Kidney glomerular epithelial cell (primary cell): ENCODE measurements at regions not wholly inside any gene's neighbourhood (a gene's known extent, or its start where the extent isn't known, plus 50 kb on each side); places are given as distances from the start of the nearest gene placed in this dataset.

Experiments used
- DNase-seq: peaks from one replicate; lab custom pipeline; 2025; lab: John Stamatoyannopoulos, UW

DNA sequence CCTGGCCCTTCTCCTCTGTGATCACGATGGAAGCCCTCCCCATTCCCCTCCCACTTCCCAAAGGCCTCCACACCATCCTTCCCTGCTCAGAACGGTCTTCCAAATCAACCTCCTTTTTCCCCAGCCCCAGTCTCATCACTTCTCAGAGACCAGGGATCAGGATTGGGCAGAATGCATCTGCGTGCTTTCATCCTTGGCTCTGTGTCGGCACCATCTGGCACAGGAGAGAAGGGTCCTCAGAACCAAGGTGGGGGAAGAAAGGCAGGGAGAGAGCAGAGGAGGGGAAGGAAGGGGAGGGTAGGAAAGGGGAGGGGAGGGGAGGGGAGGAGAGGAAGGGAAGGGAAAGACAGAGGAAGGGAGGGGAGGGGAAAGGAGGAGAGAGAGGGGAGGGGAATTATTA, 52.4 kb upstream of the FICD start:
- no peak for DNase-seq

DNA sequence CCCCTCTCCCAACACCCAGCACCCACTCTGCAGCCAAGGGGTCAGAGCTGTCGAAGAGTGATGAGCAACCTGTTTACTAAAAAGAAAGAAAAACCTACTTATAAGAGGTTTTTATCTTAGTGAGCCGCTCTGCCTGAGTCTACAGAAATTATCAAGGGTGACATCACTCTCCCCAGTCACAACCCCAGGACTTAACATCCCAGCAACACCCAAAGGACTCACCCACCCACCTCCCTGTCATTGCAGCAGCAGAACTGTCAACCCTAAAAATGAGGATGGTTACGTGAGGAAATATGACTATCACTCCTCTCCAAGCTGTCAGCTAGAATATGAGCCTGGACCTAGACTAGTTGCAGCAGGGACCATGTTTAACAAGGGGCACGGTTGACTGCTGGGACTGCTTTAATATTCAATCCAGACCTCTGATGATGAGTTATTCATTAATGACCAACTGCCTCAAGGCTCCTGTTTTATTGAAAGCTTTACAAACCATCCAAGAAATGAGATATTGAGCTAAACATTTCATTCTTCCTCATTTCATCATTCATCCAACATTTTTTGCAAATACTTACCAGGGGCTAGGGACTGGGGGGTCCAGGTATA, 53.9 kb upstream of the FICD start:
- peak; percentile 39 for DNase-seq

DNA sequence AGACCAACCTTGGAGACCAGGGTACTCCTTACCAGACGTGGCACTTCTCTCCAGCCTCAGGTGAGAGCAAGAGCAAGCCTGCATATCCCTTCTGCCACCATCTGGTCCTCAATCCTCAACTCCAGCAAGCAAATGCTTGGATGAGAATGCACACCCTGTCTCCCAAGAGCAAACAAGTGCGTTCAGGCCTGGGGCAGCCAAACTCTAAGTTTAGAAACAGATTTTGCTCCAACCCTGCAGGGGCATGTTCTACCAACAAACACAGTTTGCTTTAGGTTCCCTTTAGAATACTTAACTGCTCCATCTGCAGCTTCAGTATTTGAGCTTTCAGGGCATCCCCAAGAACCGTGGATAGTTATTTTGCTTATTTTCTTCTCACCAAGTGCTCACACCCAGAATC, 55.9 kb upstream of the FICD start:
- no peak for DNase-seq

DNA sequence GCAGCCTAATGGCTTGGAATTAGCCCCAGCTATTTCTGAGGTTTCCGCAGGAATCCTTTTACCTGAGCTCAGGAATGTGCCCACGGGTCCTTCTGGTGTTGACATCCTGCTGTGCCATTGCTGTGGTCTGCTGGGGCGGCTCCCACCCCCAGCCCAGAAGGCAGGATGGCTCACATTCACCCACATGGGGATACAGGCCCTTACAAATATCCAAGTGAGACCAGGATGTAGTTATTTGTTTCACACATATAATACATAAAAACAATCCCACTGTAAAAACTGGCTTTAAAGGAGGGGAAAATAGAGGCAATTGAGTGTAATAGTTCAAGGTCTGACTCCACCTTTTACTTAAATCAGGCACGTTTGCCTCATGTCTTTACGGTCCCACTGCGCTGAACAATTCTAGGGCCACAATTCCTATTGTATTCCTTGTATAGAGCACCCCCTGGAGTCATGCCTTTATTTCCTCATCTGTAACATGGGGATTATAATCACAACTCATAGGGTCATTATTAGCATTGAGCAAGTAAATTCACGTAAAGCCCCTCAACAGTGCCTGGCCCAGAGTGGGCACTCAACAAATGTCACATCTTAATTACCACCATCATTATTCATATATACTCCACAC, 57.2 kb upstream of the FICD start:
- no peak for DNase-seq

DNA sequence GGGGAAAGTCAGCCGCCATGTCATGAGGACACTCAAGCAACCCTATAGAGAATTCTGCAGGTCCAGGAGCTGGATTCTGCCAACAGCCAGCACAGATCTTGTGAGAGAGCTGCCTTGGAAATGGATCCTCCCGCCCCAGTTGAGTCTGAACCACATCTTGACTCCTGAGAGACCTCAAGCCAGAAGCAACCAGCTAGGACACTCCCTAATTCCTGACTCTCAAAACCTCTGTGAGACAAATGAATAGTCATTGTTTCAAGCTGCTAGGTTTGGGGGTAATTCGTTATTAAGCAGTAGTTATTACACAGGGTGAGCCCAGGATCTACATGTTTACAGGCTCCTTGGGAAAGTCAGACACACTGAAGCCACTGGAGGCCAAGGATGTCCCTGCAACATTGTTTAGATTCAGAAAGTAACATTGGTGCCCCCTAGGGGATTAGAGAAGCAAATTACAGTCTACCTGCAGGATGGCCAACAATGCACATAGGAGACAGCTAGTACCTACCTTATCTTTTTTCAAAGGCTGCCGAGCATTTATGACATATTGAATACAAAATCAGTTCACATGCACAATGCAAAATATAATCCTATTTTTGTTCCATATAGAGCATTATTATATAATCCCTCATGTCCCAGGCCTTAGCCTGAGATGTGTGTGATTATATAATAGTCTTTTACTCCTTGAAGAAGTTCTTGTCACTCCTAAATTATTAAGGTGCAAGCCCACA, 57.9 kb upstream of the FICD start:
- DNase-seq: peak; percentile 31

DNA sequence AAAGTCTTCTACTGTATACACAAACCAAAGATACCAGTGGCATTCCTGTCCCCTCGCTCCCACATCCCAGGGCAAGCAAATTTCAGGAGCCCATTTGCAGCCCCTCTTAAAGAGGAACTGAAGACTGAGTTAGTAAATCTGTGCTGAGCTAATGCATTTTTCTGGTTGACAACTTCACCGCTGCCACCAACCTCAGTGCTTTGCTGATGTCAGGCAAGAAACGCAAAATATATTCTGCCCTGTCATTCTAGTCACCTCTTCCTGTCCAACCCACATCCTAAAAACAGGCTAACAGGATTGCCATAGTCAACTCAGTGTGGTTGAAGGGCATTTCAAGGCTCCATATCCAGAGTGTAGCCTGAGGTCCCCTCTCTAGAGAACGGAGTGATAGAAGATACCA, 59.4 kb upstream of the FICD start:
- DNase-seq: no peak

DNA sequence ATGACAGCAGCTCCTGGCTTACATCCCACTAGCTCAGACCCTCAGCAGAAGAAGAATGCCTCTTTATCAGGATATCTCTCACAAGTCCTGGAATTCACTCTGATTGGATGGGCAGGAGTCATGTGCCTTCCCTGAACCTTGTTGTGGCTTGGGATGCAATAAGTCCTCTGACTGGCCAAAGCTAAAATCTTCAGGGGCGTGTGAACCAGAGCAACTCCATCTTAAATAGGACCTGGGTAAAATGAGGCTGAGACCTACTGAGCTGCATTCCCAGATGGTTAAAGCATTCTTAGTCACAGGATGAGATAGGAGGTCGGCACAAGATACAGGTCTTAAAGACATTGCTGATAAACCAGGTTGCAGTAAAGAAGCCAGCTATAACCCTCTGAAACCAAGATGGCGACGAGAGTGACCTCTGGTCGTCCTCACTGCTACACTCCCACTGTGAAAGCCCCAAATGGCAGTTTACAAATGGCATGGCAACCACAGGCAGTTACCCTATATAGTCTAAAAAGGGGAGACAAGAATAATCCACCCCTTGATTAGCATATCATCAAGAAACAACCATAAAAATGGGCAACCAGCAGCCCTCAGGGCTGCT, 60.4 kb upstream of the FICD start:
- DNase-seq: no peak

DNA sequence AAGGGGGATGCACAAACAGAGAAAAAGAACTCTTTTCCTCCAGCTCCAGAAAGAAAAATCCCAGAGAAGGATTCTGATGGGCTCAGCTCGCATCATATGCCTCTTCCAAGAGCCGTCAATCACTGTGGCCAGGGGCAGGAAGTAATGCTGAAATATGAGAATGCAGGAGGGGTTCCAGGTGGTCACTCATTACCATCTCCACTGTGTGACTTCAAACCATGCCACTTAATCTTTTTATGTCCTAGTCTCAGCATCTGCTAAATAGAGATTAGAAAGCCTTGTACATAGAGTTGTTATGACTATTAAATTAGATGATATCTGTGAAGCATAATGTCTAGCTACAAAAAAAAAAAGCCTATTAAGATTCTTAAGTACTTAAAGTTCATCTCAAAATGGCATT, 65.6 kb upstream of the FICD start:
- DNase-seq: no peak

DNA sequence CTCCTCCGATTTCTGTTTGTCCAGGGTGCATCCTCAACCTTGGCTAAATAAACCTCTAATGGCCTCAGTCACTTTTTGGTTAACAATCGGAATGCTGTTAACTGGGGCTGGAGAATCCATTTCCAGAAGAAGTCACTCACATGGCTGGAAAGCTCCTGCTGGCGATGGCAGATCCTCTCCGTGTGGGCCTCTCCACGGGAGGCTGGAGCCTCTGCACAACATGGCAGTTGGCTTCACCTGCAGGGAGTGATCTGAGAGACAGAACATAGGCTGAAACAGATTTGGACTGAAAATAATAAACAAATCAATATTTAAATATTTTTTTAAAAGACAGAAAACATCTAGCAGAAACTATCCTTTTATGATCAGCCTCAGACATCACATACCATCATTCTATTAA, 66.8 kb upstream of the FICD start:
- DNase-seq: no peak

DNA sequence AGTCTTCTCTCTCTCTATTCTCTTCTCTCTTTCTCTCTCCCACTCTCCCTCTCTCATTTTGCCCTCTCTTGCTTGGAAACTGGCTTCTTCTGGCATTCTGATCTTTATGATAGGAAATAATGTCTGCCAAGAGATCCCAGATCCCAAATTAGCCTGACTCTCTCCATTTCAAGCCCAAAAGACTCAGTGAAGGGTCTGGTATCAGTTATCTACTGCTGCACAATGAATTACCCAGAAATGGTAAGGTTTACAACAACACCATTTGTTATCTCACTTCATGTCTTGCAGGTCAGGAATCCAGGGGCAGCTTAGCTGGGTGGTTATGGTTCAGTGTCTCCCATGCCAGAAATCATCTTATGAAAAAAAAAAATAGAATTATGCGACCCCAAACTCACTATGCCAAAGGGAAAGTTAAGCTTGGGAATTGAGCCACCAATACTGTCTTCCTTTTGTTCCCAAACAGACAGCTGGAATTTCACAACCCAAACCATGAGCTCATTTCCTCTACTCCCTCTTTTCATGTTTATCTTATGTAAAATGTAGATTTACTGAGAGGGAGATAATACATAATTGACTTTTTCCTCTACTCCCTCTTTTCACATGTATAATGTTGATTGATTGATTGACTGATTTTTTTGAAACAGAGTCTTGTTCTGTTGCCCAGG, 67.8 kb upstream of the FICD start:
- DNase-seq: no peak

DNA sequence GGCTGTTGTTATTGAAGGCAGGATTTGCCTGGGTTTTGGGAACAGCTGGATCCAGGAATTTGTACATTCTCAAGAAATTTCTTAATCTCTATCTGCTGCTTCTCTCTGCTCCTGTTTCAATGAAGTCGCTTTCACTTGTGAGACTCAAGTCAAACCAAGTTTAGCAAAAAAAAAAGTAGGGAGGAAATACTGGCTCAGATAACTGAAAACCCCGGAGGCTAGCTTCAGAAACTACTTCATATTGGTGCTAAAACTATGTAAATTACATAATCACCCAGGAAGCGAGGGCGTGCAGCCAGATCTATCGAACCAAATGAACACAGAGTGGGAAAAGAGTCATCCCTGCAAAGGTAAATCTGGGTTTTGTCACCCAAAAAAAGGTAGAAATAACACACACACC, 68.3 kb upstream of the FICD start:
- DNase-seq: no peak

DNA sequence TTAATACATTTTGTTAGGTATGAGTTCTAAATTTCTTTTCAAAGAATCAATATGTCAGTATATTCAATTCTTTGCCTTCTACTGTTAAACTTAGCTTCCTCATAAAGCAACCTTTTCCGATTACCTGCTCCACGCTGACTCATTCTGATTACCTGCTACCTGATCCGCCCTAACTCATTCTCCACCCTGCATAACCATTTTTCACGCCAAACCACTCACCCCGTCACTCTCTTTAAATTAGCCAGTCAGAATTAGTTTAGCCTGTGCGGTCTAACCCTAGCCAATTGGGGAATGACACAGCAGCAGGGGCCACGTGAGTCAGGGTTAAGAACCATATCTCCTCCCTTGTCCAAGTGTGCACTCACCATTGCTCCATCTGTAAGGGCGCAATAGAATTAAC, 72.2 kb upstream of the FICD start:
- no peak for DNase-seq

DNA sequence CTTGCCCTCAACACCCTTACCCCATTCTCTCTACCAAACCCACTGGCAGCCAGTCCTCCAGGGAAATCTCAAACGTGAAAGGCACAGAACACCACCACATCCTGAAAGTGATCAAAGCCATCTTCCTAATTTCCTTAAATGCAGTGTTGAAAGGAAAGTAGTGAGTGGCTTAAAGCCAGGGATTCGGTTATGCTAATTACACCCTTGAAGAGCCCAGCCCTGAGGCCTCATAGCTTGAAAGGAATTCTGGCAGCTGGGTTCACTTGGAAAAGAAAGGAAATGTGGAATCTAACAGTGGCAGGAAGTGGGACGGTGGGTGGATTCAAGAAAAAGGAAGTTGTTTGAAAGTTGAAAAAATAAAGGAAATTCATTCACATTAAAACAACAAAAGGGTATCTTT, 73.0 kb upstream of the FICD start:
- DNase-seq: no peak

DNA sequence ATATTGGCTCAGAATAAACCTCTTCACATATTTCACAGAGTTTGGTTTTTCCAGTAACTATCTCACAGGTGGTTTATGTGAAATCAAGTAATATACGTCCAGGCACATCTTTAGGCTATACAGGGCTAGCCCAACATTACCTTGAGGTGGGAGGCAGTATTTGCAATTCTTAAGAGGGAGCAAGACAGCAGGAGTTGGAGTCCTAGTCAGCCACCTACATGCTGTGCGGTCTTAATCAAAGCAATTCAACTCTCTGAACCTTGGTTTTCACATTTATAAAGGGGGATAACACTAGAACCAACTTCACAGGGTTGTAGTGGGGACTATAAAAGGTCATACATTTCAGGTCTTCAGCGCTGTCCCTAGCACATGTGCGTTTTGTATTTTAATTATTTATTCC, 73.5 kb upstream of the FICD start:
- no peak for DNase-seq

DNA sequence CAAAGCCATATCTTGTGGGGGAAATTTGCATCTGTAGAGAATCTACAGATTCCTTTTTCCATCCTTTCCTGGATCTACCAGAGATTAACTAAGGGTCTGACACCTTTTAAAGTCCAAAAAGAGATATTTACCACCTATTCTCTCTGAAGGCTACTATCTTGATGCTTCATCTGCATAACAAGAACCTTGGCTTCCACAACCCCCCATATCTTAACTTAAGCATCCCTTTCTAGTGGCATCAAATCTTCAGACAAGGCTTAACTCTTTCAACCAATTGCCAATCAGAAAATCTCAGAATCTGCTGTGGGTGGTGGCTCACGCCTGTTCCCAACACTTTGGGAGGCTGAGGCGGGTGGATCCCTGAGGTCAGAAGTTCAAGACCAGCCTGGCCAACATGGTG, 74.3 kb upstream of the FICD start:
- no peak for DNase-seq

DNA sequence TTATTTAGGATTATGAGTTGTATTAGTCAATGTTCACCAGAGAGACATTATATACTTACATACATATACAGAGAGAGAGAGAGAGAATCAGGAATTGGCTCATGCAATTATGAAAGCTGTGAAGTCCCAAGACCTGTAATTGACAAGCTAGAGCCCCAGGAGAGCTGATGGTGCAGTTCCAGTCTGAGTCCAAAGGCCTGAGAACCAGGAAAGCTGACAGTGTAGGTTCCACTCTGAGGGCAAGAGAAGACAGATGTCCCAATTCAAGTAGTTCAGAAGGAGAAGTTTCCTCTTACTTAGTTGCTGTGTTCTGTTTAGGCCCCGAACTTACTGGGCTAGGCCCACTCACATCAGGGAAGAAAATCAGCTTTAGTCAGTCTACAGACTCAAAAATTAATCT, 76.4 kb upstream of the FICD start:
- no peak for DNase-seq

DNA sequence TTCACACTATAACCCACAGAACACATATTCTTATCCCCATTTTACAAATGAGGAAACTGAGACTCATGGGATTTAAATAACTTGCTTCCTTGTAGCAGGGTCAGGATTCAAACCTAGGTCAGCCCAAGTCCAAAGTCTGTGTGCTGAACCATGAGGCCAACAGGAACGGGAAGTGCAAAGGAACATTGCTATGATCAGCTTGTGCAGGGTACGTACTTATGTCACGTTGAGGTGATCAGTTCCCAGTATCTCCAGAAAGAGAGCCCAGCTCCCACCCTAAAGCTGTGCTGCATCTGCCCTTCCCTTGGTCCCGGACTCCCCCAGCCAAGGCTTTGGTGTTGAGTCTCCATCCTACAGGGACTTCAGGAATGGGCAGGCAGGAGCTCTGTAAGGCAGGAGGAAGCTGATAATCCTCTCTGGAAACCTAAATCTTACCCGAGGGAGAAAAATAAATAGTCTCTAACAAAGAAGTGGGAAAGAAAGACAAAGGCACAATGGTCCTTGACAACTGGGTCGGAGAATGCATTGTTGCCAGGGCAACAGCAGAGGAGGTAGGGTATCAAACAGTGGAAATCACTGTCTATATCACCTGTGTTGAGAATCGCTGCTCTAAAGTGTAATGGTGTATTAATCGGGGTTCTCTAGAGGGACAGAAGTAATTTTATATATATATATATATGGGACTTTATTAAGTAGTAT, 82.5 kb upstream of the FICD start:
- DNase-seq: no peak

DNA sequence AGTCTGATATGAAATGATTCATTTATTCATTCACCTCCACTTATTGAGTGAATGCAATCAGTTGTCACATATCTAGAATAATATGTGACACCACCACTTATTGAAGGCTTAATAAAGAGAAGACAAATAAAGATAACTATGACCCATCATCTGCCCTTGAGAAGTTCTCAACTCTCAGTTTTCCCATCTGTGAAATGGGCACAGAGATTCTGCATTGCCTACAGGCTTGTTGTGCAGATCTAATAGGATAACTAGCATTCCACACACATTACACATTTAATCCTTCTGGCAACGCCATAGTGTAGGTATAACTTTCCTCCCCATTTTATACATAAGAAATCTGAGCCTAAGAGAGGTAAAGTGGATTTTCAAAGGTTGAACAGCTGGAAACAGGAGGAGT, 84.2 kb upstream of the FICD start:
- DNase-seq: no peak

DNA sequence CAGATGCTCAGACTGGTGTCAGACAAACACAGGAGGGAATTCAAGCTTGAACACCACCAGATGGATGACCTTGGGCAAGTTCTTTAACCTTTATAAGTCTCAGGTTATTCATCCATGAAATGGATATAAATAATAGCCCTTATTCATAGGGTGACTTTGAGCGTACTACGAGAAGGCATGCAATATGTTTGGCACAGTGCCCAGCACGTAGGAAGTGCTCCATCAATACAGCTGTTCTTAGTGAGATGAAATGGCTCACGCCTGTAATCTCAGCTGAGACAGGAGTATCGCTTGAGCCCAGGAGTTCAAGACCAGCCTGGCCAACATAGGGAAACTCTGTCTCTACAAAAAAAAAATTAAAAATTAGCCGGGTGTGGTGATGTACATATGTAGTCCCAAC, 84.8 kb upstream of the FICD start:
- no peak for DNase-seq

DNA sequence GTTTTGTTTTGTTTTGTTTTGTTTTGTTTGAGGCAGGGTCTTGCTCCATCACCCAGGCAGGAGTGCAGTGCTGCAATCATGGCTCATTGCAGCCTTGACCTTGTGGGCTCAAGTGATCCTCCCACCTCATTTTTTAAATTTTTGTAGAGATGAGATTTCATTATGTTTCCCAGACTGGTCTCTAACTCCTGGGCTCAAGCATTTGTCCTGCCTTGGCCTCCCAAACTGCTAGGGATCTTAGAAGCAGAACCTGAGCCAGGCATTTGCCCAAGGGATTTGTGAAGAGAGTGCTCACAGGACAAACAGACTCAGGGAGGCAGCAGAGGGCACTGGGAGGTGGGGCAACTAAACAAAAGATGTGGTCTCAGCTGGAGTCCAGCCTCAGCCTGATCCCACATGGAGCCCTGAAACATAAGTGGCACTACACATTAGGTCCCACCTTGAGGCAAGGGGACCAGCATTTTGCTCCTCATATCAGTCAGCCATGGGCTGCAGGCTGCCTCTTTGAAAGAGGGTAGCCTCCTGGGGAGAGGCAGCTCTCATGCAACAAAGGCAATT, 86.2 kb upstream of the CMKLR1 start:
- no peak for DNase-seq

DNA sequence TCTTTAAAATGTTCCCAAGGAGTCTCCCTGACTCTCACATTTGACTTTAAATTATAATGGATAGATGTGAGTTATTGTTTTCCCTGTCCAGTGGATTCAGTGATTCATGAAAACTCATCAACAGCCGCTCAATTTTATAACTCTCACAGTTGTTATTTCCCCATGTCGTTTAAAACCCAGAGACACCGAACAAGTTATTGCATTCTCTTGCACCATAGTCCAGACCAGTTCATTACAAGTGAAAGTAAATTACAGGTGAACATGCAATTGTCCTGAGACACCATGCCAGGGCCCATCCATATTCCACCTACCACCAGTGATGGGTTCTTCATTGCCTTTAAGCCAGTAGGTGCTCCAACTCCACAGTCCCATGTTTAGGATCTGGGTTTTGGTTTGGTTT, 85.7 kb upstream of the CMKLR1 start:
- no peak for DNase-seq

DNA sequence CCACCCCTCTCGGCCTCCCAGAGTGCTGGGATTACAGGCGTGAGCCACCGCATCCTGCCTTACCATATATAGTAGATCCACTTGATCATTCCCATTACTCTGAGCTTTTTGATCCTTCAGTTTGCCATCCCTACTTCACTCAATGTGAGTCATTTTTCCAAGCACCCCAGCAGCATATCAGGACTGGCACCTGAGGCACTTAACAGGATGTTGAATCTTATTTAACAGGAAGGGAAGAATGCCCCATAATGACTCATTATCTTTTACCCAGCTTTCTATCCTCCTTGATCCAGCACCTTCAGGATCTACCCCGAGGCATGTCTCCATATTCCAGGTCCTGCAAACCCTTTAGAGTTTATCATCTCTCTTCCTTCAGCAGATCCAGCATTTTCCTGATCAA, 84.9 kb upstream of the CMKLR1 start:
- no peak for DNase-seq
